GM12875 (cell line): ENCODE measurements at regions not wholly inside any gene's neighbourhood (a gene's known extent, or its start where the extent isn't known, plus 50 kb on each side); places are given as distances from the start of the nearest gene placed in this dataset.

Experiments
- H3K4me3 ChIP-seq: one replicate; pipeline ENCODE4 v1.5.1; 2011; ENCODE audit warnings: low read depth, low read length, control low read depth
- TF ChIP-seq, protein P1 (sequence below): IDR thresholded peaks from 2 replicates; pipeline ENCODE4 v1.5.1; 2011; ENCODE audit warnings: low read depth, mild to moderate bottlenecking, control low read depth, inconsistent platforms, low read length, moderate library complexity, borderline replicate concordance; ENCODE audit not compliant: insufficient read depth

DNA sequence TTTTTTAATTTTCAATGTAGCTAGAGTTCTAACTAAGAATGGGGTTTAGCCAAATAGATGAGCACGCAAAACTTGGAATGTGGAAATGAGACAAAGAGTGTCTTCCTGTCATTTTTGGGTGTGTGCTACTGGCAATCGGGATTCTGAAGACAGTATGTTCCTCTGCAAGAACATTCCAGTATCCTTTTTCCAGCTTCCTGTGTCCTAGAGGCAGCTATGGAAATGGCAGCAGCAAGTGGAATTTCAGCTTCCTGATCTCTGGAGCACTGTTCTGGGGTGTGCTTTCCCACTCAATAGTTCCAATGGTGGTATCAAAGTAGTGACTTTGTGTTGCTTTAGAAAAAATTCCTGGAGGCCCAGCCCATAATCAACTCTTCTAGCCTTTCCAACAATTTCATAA is 642.9 kb upstream of the KCNMB2 start:
- TF ChIP-seq, protein P1, sequence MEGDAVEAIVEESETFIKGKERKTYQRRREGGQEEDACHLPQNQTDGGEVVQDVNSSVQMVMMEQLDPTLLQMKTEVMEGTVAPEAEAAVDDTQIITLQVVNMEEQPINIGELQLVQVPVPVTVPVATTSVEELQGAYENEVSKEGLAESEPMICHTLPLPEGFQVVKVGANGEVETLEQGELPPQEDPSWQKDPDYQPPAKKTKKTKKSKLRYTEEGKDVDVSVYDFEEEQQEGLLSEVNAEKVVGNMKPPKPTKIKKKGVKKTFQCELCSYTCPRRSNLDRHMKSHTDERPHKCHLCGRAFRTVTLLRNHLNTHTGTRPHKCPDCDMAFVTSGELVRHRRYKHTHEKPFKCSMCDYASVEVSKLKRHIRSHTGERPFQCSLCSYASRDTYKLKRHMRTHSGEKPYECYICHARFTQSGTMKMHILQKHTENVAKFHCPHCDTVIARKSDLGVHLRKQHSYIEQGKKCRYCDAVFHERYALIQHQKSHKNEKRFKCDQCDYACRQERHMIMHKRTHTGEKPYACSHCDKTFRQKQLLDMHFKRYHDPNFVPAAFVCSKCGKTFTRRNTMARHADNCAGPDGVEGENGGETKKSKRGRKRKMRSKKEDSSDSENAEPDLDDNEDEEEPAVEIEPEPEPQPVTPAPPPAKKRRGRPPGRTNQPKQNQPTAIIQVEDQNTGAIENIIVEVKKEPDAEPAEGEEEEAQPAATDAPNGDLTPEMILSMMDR, result no peak
- no peak overlapping the region for H3K4me3 ChIP-seq

- TF ChIP-seq, protein P1, result no peak
- H3K4me3 ChIP-seq, result no peak overlapping the region
Observed at GRCh38 chr3:177894081-177894728, 642.0 kb upstream of the KCNMB2 start.

DNA sequence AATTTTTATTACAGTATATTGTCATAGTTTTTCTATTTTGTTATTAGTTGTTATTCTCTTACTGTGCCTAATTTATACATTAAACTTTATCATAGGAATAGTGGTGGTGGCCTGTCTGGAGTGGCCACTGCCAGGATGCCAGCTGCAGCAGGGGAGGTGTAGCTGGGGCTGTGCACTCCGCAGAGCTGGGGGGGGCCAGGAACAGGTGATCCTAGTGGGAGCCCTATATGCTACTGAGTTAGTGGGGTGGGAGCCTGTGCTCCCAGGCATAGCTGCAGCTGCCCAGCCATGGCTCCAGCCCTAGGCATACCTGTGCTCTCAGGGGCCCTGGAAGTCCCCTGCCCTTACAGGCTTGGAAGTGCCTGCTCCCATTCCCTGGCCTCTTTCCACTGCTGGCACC is 638.1 kb upstream of the KCNMB2 start:
- no peak overlapping the region for H3K4me3 ChIP-seq
- TF ChIP-seq, protein P1, result no peak

GRCh38 chr3:177899275-177900067 is 636.8 kb upstream of the KCNMB2 start:
- TF ChIP-seq, protein P1, result no peak
- no peak overlapping the region for H3K4me3 ChIP-seq

- TF ChIP-seq, protein P1, result no peak
- no peak overlapping the region for H3K4me3 ChIP-seq
Observed at GRCh38 chr3:177902876-177903275, 633.4 kb upstream of the KCNMB2 start.

- no peak overlapping the region for H3K4me3 ChIP-seq
- TF ChIP-seq, protein P1, result no peak
Observed at GRCh38 chr3:177904621-177905020, 631.6 kb upstream of the KCNMB2 start.
